RCC 7860 (cell line): ENCODE measurements at regions not wholly inside any gene's neighbourhood (a gene's known extent, or its start where the extent isn't known, plus 50 kb on each side); places are given as distances from the start of the nearest gene placed in this dataset.

ENCODE experiments used
- DNase-seq: peaks from one replicate; pipeline ENCODE4 v3.0.0-alpha.2; 2015; ENCODE audit warnings: low spot score
- FAIRE-seq: peaks from 2 replicates; lab custom pipeline; 2012; peaks lifted over from hg19 to GRCh38; lab: Jason Lieb, UNC

DNA sequence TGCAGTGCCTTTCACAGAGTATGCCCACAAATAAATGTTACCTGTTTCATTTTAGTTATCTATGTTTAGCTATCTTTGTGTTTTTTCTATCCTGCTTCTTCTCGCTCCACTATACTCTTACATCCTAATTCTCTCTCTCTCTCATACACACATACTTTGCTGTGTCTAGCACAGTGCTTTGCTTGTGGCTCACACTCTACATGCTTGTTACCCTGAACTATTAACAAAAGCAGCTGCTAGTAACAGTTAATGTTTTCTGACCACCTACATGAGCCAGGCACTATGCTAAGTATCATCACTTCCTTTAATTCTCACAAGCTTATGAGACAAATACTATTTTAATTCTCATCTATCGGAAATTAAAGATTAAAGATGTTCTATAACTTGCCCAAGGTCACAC lies 390.5 kb upstream of the HNRNPA3 start:
- FAIRE-seq = no peak

DNA sequence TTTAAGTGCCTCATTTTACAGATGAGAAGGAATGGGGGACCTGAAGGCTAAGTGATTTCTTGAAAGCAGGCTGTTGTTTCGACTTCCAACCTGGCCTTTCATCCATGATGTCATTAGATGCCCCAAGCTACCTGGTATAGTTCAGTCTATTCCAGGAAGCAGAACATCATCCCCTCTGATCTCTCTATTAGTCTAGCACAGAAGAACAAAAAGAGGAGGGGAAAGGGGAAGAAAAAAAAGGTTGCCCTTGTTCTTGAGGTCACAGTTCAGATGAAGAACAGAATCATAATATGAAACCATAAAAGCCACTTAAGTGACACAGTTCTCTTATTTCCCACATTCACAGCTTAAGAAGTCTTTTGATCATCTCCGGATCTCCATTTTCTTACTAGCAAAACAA lies 386.2 kb upstream of the HNRNPA3 start:
- DNase-seq (no peak), FAIRE-seq (no peak)

More for the DNA sequence above, 390.5 kb upstream of the HNRNPA3 start:
- no peak for DNase-seq

DNA sequence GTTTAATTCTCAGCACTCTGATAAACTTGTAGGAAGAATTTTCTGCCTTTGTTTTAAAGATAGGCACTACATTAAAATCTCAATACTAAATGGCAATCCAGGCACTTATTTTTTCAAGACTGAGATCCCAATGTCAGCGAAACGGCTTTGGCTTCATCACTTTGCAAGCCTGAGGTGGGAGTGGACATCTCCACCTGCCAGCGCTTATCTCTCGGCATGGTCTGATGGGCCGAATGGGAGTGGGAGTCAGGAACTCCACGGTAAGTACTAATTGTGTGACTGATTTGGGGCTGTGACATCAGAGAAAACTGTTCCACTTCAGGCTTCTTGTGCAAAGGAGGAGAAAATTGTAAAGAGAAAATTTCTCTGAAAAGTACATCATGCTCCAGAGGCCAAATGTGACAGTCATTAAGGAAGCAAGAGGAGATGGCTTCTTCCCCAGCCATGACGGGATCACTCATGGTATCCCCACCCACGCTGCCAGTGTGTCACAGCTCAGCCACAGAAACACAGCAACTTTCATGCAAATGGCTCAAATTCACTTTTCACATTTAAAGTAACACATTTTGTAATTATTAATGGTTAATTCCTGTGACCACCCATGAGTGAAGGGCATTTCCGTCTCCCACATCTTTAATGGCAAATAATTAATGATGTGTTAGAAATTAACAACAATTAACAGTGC lies 385.5 kb upstream of the HNRNPA3 start:
- no peak for FAIRE-seq
- no peak for DNase-seq

DNA sequence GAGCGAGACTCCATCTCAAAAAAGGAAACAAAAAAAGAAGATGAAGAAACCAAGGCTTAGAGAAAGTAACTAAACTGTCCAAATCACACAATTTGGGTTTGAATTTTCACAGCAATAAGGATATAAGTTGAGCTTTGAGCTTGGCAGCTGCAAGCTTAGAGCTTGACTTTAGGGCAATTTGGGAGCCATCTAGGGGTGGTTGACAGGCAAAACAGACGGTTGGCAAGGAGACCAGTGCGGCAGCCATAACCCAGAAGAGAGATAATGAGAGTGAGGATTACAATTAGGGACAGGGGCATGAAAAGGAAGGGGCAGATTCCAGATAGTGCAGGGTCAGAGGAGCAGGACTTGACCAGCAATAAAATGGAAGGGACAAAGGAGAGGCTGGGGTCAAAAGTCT lies 382.2 kb upstream of the HNRNPA3 start:
- FAIRE-seq (no peak), DNase-seq (no peak)

DNA sequence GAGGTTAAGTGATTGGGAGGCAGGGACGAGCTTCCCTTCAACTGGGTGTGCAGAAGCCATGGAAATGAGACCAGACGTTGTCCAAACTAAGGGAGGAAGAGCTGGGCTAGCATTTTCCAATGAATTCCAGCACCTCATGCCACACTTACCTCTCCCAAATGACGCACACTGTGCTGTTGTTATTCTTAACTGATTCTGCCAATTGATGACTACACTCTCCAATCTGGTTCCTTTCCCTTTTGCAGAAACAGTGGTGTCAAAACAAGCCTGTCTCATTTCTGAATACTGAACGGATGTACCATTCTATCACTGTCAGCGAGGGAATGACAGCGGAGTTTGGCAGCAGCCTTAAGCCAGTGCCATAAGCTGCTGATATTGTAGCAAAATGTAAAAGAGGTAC lies 380.5 kb upstream of the HNRNPA3 start:
- FAIRE-seq = no peak

DNA sequence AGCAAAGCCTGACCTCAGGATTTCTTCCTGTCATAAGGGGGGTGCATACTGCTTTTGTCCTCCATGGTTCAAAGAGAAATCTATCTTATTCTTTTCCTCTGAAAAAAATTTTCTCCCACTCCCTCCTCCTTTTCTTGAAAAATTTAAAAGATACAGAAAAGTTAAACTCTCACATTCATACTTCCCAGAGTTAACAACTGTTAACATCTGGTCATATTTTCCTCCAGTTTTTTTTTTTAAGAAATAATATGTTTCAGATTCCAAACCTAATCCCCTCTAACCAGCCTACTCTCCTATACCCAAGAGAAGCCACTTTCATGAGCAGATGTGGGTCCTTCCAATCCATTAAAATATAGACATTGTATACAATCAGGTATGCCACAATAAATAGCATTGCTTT lies 378.9 kb upstream of the HNRNPA3 start:
- no peak for DNase-seq
- FAIRE-seq = no peak

More for the DNA sequence above, 380.5 kb upstream of the HNRNPA3 start:
- no peak for DNase-seq

DNA sequence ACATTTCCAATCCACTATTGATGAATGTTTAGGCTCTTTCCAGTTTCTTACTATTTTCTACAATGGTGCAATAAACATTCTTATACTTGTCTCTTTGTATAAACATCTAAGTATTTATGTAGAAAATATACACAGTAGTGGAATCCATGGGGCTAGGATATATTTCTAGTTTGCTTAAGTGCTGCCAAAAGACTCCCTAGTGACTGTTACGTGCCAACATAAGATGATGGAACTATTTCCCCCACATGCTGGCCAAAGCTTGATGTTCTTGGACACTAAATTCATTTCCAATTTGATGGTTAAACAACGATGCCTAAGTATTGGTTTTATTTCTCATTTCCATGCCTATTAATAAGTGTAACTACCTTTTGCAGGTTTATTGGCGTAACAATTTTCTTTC lies 378.4 kb upstream of the HNRNPA3 start:
- FAIRE-seq (no peak), DNase-seq (no peak)

DNA sequence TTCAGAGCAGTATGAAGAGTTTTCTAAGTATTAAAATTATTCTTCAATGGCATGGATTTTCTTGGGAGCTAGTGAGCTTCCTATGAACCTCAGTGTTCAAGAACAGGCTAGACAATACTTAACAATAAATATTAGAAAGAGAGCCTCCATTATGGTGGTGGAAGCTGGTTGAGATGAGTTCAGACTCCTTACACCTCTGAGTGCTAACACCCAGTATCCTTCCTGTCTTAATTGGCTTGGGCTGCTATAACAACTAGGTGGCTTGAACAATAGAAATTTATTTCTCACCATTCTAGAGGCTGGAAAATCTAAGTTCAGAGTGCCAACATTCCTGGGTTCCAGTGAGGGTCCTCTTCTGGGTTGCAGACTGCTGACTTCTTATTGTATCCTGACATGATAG lies 369.4 kb upstream of the HNRNPA3 start:
- no peak for DNase-seq
- no peak for FAIRE-seq

DNA sequence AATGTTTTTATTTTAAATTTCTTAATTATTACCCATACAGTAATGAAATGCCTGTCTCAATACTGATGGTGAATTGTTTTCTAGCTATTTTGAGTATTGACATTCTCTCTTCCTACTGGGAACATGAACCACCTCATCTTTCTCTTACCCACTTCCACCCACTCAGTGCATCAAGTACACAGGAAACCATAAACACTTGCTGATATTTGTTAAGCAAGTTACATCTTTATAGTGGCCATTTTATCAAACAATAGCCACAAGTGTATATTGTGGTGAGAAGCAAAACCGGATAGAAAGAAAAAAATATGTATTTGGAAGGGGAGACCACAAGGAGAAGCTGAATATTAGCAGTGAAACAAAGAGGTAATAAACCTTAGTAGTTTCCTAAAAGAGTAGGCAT lies 368.1 kb upstream of the HNRNPA3 start:
- FAIRE-seq (no peak), DNase-seq (no peak)

DNA sequence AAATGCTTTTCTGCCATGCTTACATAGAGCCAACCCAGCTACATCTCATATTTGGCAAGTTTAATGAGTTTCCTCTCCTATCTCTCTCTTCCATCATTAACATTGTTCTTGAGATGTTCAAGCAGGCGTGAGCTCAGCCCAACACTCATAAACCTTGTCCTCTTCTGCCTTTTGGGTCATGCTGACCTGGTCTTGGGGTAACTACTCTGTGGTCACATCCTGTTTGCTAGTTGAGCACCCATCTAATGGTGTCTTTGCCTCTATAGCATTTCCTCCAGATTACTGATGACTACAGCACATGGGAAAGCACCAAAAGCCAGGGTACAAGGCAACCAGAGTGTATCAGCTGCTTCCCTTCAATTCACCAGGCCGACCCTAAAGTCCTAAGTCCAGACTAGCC lies 366.9 kb upstream of the HNRNPA3 start:
- FAIRE-seq (no peak), DNase-seq (no peak)

DNA sequence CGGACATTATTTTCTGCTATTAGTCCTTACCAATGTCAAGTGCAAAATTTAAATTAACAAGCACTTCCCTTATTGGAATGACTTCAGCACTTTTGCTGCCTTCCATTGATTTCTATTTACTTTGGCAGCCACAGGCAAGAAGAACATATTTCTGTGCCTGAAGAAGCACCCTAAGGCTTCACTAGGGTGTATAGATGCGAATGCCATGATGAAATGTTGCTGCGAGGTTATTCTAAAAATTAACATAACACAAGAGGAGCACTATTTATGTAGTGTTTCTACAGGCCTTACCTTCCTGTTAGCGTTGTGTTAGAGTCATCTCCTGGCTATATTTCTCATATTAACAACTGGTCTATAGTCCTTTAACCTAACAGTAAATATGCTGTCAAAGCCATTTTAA lies 365.0 kb upstream of the HNRNPA3 start:
- FAIRE-seq (no peak), DNase-seq (no peak)

DNA sequence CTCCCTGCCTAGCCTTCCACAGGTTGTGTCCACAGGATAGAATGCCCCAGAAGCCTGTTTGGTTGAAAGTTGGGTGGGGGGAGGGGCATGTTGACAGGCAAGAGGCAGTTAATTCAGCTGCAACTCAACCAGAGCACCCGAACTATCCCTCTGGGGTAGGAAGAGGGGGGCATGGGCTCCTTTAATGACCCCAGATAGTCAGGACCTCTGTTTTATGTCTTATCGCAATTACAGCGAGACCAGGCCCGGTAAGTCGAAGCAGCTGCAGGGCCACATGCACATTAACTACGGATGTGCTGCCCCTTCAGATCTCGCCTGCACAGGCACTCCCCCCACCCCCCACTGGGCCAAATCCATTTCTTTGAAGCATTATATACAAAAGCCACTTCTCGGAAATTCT lies 363.8 kb upstream of the HNRNPA3 start:
- DNase-seq (no peak), FAIRE-seq (no peak)

DNA sequence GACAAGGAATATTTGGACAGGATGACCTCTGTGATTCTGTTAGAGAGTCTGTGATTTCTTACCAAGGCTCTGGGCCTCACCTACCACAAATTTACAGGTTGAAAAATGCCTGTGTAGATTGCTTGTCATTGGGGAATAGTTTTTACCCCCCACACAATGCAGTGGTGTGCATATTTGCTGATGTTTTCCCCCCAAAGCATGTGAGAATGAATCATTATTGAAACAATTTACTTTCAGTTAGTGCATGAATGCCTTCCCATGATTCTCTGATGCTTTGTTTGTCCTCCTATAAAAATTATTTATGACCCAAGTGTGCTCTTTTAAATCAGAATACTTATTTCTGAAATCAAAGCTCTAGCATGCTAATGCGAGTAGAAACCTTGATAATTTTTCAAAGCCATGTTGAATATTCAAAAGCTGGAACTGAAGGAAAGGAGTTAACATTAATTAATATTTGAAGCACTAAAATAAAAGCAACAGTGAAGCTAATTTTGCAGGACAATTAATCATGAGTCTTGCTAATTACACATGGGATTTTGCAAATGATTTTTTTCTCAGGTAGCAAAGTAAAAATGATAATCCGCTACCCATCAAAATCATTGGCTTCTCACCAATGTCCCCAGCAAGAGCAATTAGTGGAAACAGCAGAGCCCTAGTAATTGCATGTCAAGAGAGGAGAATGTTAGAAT lies 361.2 kb upstream of the HNRNPA3 start:
- DNase-seq = no peak

DNA sequence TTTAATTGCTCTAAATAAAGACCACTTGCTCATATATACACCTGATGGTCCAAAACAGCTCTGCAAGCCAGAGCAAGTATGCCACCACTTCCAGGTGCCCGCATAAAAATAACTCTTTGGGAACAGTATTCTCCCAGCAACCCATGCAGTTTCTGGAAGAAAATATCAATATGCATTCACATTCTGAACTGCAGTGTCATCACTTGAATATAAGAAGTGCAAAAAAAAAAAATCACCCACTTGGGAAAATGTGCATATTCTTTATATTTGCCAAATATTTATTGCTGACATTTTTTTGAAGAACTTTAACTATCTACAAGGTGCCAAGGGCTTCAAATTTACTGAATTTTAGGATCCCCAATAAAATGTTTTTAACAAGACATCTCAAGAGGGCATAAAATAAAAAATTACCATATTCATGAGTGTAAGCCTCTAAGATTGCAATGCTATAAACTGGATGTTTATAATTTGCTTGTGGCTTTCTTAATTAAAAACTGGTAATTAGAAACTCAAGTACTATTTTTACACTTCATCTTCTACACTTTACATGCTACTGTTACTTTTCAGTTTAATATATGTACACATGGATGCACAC lies 360.6 kb upstream of the HNRNPA3 start:
- DNase-seq = no peak
- FAIRE-seq = no peak

More for the DNA sequence above, 361.2 kb upstream of the HNRNPA3 start:
- FAIRE-seq = no peak

DNA sequence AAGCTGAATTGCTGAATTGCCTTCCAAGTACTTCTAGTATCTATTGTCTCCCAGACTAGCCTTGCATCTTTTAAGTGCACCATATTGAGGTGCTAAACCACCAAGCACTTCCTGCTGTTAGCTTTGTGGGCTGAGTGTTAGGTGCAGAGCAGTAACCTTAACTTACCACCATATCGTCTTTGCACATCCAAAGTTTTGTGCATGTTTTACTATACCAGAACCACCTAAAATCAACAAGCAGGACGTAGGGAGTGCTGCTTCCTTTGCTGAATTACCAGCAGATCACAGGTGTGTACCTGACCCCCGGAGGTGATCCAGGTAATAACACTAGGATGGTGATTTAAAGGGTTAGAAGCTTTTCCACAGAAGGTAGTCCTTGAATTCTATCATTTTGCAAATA lies 359.9 kb upstream of the HNRNPA3 start:
- no peak for DNase-seq
- no peak for FAIRE-seq

DNA sequence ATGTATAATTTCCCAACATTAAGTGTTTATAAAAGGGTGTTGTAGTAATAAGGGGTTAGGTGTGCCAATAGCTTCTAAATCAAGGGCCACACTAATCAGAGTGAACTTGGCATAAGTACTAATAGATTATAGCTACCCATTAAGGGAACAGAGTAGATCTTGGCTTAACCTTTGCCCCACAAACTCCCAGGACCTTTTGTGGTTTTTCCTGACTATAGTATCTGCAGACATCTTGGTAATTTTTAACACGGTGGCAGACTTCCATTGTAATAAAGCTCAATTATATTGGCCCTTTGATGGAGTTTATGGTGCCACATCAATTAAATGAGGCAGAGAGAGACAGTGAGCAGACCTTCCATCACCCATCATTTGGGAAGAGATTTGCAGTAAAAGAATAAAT lies 358.5 kb upstream of the HNRNPA3 start:
- FAIRE-seq (peak; percentile 14), DNase-seq (no peak)

DNA sequence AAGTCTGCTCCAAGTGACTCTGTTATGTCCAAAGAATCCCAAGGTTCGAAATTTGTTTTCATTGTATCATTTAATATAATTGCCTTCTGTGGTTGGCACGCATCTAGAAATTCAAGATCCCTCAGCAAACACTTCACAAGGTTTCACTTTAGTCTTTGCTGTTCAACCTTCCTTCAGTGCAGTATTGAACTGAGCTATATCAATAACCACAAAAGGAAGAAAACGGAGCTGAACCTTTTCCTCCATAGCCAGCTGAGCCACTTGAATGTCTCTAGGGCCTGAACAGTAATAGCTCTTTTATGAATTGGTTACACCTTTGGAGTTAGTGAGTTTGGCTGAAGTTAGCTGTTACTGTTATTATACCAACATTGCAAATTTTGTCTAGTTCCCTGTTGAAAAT lies 357.7 kb upstream of the HNRNPA3 start:
- no peak for DNase-seq
- no peak for FAIRE-seq

DNA sequence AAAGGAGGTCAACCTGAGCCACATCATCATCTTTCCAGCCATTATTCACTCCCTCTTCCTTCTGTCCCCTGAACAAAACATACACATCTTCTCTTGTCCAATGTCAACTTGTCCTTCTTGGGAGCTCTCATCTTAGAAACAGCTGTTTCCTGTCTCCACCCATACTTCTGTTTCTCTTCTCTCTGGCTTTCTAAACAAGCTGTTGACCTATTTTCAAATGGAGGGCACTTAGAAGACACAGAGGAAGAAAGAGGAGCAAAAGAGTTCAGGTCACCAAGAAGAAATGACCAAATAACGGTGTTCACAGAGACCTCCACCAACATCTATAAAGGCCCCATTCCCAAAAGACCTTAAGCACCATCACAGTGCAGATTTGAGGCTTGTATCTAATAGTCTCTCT lies 355.9 kb upstream of the HNRNPA3 start:
- DNase-seq (no peak), FAIRE-seq (no peak)

DNA sequence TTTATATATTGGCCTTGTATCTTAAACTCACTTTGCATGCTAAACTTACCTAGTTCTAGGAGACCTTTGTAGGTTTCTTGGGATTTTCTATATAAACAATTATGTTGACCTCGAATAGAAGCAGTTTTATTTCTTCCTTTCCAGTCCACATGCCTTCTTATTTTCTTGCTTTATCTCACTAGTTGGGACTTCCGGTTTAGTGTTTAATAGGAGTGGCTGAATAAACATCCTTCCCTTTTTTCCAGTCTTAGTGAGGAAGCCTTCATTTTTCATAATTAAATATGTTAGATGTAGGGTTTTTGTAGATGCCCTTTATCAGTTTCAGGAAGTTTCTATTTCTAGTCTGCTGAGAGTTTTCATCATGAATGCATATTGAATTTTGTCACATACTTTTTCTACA lies 347.3 kb upstream of the HNRNPA3 start:
- no peak for DNase-seq
- FAIRE-seq = no peak

DNA sequence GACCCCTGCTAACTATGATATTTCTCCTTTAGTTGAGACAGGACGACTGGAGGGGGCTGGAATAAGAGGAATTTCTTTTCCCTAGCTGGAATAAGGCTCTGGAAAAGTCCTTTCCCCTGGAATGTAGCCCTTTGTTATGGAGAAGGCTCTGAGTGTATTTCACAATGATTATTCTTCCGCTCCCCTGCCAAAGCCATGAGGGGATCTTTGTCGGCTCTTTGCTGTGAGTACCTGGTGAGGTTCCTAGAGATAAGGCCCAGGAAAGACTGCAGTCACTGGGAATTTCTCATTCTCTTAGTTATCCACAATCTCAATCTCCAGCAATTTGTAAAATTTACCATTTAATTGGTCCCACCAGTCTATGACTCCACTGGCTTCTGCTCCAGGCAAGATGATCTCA lies 340.2 kb upstream of the HNRNPA3 start:
- no peak for FAIRE-seq

DNA sequence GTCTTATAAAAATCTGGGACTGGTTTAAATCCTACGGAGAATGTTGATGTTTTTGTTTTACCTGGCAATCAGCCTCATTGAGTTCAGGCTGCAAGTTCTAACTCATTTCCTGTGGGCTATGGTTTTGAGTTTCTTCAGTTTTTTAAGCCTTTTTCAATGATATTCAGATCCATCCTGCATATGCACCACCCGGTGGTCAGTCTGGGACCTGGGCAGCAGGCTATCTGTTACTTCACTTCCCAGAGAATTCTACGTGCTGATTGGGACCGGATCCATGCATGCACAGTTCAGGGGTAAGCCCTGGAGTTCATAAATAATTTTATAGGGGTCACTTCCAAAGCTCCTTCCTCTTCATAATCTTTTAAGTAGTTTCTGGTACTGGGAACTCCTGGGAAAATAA lies 339.2 kb upstream of the HNRNPA3 start:
- DNase-seq (no peak), FAIRE-seq (no peak)

More for the DNA sequence above, 340.2 kb upstream of the HNRNPA3 start:
- DNase-seq = no peak

DNA sequence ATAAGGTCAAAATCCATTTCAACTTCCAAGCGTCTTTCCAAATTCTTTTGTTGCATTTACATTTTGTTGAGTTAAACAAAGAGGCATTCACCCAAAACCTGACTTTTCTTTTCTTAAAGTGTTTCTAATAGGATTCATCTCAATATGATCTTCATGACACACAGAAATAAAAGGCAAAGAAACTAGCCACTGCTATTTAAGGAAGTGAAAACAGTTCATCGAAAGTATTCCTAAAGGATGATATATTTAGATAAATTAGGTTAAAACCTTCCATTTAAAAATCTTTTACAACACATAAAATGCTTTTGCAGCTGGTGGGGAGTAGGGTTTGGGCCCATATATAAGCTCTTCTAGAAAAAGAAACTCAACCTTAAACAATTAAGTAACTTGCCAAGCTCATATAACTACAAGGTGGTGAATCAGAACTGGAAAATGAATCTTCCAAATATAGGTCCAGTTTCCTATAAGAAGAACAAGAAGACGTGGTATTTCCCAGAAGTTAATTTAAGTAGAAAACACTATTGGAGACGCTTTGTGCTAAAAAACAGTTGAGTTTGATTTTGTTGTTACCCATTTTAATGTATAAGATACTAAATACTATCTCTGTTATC lies 336.0 kb upstream of the HNRNPA3 start:
- FAIRE-seq (no peak), DNase-seq (no peak)
